Muscle of back (tissue), 3 donors: ENCODE measurements at regions not wholly inside any gene's neighbourhood (a gene's known extent, or its start where the extent isn't known, plus 50 kb on each side); places are given as distances from the start of the nearest gene placed in this dataset.
"Not testable (repeated sequence)": the region's sequence is repeated elsewhere in the genome, so short reads cannot be mapped to it uniquely, and the experiment has no call there.

Source experiments
- DNase-seq, 3 donors: peaks; one replicate each; pipeline versions ENCODE4 v3.0.0 to v3.0.0-alpha.2; 2013

- not testable (repeated sequence) for DNase-seq
Observed at GRCh38 chr1:245102149-245102548, 52.6 kb upstream of the KIF26B start.

GRCh38 chr1:245099401-245099800 is 55.4 kb upstream of the KIF26B start:
- DNase-seq, result no peak

- DNase-seq, result no peak
Observed at GRCh38 chr1:245098924-245099323, 55.9 kb upstream of the KIF26B start.

GRCh38 chr1:245096311-245097066 is 58.3 kb upstream of the KIF26B start:
- peak in 1 of 3 donors; percentile 11 for DNase-seq

- DNase-seq, result peak in 1 of 3 donors; percentile 6
Observed at GRCh38 chr1:245095903-245096302, 58.9 kb upstream of the KIF26B start.

GRCh38 chr1:245094954-245095353 is 59.8 kb upstream of the KIF26B start:
- no peak for DNase-seq

GRCh38 chr1:245094092-245094491 is 60.7 kb upstream of the KIF26B start:
- DNase-seq, result no peak

GRCh38 chr1:245092638-245092976 is 62.2 kb upstream of the KIF26B start:
- no peak for DNase-seq

- DNase-seq, result peak in 2 of 3 donors; percentile 22 to 86
Observed at GRCh38 chr1:245091818-245092637, 62.8 kb upstream of the KIF26B start.

GRCh38 chr1:245091171-245091621 is 63.6 kb upstream of the KIF26B start:
- no peak for DNase-seq

- no peak for DNase-seq
Observed at GRCh38 chr1:245090491-245091090, 64.2 kb upstream of the KIF26B start.

GRCh38 chr1:245087723-245088122 is 67.1 kb upstream of the KIF26B start:
- DNase-seq, result no peak

- DNase-seq, result peak in 1 of 3 donors; percentile 22
Observed at GRCh38 chr1:245086389-245086969, 68.3 kb upstream of the KIF26B start.

GRCh38 chr1:245085508-245086095 is 69.2 kb upstream of the KIF26B start:
- DNase-seq, result peak in 1 of 3 donors; percentile 86

- DNase-seq, result no peak
Observed at GRCh38 chr1:245084551-245084950, 70.2 kb upstream of the KIF26B start.

- peak in 1 of 3 donors; percentile 20 for DNase-seq
Observed at GRCh38 chr1:245079021-245079609, 75.7 kb upstream of the KIF26B start.

GRCh38 chr1:245074898-245075297 is 79.9 kb upstream of the KIF26B start:
- DNase-seq, result no peak

GRCh38 chr1:245074232-245074747 is 80.5 kb upstream of the KIF26B start:
- no peak for DNase-seq

- no peak for DNase-seq
Observed at GRCh38 chr1:245070836-245071615, 83.8 kb upstream of the KIF26B start.

- DNase-seq, result no peak
Observed at GRCh38 chr1:245067257-245067656, 87.5 kb upstream of the KIF26B start.
